Stimulated activated CD8-positive, alpha-beta memory T cell treated with anti-CD3 and anti-CD28 coated beads, Interleukin-12 subunit alpha, Interleukin-12 subunit beta, amount 100 ng/mL, for 1 hour (primary cell): ENCODE measurements at regions not wholly inside any gene's neighbourhood (a gene's known extent, or its start where the extent isn't known, plus 50 kb on each side); places are given as distances from the start of the nearest gene placed in this dataset.
"Not testable (repeated sequence)": the region's sequence is repeated elsewhere in the genome, so short reads cannot be mapped to it uniquely, and the experiment has no call there.

Experiments used
- DNase-seq: peaks from one replicate; pipeline ENCODE4 v3.0.0-alpha.2; 2020; ENCODE audit warnings: low read depth

DNA sequence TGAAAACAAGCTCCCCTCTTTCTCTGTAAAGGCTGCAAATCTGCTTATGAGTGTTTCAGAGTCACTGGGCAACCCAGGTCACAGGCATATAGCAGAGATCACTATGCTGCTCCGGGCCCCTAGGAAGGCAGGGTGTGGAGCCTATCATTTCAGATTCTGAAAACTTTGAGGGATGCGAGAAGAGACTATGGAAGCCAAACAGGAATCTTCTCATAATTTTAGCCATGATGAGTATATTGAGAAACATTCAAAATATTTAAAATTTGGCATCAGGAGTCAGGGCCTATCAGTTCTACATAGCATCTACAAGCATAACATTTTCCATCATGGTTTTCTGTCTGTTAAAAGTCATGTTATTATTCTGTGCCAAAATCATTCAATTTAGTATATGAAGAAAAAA lies 61.7 kb upstream of the ATXN3L start:
- no peak for DNase-seq

DNA sequence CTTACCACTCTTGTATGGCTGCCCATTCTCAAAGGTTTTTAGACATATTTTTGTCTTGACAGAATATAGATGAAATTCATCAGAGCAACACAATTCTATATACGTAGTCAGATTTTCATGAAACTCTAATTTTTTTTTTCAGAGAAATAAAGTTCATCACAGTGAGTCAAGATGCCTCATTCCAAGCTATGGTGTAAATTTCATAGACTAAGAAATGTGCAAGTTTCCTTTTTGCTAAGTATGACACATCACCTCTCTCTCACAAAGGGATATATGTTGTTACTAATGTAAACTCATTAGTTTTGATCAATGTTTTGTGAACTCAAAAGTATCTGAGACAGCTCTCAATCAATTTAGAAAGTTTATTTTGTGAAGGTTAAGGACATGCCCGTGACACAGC lies 60.4 kb upstream of the ATXN3L start:
- DNase-seq, result no peak

DNA sequence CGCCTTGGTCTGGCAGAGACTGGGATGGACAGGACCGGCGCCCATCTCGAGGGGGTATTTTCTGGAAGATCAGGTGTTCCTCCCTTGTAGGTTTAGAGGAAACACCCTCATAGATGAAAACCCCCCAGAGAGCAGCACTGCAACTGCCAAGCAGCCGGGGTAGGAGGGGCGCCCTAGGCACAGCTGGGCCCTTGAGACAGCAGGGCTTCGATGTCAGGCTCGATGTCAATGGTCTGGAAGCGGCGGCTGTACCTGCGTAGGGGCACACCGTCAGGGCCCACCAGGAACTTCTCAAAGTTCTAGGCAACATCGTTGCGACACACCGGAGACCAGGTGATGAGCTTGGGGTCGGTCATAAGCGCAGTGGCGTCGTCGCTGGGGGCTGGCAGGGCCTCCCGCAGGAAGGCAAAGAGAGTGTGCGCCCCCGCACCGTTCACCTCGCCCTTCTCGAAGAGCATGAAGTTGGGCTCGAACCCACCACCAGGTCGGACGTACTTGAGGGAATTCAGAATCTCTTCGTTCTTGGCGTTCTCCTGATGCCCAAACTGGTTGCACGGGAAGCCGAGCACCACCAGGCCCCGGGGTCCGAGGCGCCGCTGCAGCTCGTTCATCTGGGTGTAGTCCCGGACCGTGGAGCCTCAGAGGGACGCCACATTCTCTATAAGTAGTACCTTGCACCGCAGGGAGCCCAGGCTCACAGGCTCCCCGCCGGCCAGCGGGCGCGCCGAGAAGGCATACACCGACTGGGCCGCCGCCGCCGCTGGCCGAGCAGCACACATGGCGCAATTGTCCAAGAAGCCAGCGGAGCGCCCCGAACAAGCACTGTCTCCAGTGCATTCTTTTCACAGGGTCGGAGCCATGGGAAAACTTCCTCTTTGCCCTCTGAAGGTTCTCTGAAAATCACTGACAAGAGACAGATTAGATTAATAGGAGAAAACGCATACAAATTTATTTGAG lies 59.0 kb upstream of the ATXN3L start:
- not testable (repeated sequence) for DNase-seq

DNA sequence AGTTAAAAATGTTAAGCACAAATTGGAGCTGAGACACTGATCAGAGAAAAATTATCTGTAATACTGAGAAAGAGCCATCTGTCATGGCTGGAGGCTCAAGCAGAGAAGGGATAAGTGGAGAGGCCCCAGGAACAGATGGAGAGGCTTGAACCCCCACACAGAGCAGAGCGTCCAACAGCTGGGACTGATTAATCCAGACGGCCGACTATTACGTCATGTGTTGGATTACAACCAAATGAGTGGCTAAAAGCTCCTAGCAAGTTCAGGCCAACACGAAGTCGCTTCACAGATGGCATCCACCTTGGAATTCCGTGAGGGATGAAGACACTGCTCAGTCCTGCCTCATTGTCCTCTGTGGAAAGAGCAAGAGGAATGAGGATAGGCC lies 57.7 kb upstream of the ATXN3L start:
- DNase-seq, result no peak

DNA sequence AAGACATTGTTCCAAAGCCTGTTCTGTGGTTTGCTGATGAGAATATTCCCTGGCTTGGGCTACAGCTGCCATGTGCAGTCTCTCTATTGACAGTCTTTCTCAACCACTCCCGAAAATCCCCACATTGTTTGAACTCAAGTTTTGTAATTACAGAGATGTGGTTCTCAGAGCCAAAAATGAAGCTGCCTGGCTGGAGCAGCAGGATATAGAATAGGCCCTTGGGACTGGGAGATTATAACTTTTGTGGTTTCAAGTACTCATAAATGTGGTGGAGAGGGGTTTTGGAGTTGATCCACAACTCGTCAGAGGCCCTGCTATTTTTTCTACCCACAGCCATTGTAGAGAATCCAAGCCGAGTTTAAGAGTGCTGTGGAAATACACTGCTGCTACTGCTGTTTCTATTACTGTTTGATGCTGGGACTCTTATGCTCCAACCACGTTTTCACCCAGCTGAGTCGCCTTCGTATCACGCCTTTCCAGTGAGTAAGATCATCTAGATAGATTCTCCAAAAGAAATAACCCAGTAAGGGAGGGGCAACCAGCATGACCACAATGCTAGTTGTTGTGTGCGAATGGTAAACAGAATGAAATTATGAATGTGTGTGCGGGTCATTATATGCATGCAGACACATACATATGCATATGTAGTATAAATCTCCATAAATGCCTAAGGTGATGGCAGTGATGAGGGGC lies 57.1 kb upstream of the ATXN3L start:
- no peak for DNase-seq

DNA sequence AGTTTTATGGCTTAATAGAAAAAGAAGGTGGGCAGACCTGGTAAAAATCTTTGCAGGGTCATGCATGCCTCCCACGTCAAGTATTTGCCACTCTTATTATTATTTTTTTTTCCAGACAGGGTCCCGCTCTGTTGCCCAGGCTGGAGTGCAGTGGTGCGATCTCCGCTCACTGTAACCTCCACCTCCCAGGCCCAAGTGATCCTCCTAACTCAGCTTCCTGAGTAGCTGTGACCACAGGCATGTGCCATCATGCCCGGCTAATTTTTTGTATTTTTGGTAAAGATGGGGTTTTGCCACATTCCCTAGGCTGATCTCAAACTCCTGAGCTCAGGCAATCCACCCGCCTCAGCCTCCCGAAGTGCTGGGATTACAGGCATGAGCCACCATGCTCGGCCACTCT lies 55.7 kb upstream of the ATXN3L start:
- DNase-seq, result not testable (repeated sequence)

DNA sequence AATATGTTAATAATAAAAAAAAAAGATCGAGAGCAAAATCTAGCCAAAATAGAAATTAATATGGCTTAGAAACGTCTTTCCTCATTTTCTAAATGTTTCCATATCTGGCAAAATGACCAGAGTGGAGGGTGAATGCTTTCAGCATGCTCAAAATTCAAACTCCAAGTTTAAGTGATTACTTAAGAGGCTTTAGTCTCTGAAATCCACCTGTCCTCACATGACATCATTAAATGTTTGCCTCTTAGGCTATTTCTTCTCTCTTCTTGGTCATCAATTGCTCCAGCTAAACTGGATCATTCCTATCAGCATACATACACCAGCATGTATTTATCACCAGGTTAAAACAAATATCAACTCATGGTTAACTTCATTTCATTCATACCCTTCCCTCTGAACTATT lies 54.5 kb upstream of the ATXN3L start:
- DNase-seq, result no peak

DNA sequence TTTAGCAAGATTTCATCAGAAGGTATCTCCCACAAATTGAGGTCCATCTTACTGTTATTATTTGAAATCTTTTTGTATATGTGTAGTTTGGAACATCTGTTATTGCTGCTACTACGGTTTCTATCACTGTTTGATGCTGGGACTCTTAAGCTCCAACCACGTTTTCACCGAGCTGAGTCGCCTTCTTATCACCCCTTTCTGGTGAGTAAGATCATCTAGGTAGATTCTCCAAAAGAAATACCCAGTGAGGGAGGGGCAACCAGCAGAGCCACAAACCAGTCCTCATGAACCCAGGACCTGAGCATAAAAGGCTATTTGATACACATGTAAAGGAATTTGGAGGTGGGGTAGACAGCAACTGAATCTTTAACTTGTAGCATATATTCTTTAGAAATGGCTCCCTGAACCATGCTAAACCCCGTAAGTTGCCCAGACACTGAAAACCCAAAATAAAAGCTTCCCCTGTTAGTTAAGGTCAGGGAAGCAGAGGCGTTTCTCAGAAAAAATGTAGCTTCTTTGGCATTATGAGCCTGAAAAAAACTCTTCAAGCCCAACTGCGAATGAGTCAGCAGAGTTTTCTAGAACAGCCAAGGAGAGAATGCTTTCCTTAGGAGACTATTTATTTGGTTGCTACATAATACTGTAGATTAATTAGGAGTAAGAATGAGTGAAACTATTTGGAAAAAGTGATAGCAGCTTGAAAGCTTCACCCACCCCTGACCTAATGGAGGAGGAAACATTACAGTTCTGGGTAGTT lies 53.8 kb upstream of the ATXN3L start:
- DNase-seq, result no peak

DNA sequence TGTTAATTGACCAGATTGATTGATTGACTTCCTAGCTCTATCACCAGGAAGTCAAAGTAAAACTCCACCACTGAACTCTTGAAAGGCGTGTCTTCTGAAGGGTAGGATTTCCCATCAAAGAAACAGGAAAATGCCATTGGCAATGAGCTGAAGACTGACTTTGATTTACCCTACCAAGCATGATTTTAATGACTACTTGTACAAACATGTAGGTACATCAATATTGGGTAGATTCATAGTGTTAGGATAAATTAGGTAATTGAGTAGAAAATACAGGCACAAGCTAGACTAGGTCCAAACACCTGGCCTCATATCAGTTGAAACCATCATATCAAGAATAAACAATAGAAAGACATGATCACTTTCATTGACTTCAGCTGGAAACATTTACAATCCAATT lies 53.2 kb upstream of the ATXN3L start:
- no peak for DNase-seq

DNA sequence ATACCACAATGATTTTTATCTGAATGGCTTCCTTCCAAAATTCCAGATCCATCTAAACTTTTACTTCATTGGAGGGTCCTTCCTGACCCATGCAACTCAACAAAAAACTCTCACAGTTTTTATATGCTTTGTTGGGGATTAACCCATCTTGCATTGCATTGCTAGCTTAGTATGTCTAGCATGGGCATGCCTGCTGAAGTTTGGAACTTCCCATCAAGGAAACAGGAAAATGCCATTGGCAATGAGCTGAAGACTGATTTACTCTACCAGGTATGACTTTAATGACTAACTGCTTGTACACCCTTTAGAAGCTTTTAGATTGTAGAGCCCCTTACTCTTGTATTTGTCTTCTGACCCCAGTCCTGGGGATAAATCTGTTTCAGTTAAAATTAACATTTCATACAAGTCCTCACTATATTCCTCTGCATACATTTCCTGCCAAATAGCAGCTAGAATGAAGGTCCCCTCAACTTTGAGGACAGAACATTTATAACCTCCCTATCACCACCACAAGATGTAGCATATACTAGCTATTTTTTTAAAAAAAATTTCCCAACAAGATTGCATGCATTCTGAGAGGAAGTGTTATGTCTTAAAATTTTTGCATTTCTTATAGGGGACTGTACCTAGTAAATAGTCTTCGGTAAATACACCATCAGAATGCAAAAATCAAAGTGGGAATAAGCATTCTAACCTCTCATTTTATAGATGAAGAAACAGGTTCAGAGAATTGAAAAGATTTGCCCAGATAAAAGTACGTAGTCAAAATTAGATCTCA lies 52.5 kb upstream of the ATXN3L start:
- no peak for DNase-seq

DNA sequence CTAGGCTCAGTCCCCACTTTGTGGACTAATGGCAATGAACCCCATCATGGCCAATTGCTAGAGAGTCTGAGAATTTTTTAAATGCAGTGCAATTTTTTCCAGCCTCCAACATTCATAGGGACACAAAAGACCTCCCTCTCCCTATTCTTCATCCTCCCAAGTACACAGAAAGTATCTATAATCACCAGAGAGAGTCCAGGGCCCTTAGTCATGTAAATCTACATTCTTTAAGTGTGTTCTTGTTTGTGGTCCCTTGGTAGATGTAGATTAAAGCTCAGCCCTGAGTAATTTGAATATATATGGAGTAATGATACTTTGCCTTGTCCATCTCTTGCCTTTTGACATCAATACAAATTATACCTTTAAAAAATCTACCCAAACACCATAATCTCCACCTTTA lies 51.3 kb upstream of the ATXN3L start:
- DNase-seq, result no peak

DNA sequence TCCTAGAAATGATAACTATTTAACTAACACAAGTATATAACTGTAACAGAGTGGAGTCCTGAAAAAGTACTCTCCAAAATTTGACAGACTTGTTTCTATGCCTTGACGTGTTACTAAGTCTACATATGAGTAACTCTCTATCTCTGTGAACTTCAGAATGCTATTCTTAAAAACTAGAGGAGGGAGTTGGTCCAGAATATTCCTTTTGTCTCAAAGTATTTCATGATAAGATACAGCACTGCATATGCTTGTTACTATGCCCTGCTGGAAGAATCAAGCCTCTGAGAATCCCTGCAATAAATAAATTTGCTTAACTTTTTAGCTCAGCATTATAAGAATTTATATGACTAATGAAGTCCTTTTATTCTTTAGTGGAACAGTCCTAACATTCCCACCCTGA lies 50.9 kb upstream of the ATXN3L start:
- no peak for DNase-seq
